Aorta (tissue), 5 donors: ENCODE measurements at regions not wholly inside any gene's neighbourhood (a gene's known extent, or its start where the extent isn't known, plus 50 kb on each side); places are given as distances from the start of the nearest gene placed in this dataset.

Experiments used
- ATAC-seq: fragments of 200-7000 bp; cut with Tn5 transposase; one replicate; pipeline ENCODE4 v1.9.1; 2022; ENCODE audit warnings: moderate library complexity; ENCODE audit not compliant: low FRiP score
- DNase-seq, 2 donors: peaks; one replicate each; pipeline ENCODE4 v3.0.0-alpha.2; 2020
- H3K27ac ChIP-seq, 2 donors: one replicate each; pipeline ENCODE4 v1.5.1; 2013; ENCODE audit warnings: low read length in 2 of 2, mild to moderate bottlenecking in 2 of 2, moderate library complexity in 2 of 2, control low read depth in 1 of 2, inconsistent platforms in 1 of 2, low read depth in 1 of 2
- H3K27me3 ChIP-seq, 2 donors: one replicate each; pipeline ENCODE4 v1.6.1; 2013; ENCODE audit warnings: control low read depth in 1 of 2, low read length in 1 of 2, mild to moderate bottlenecking in 1 of 2, moderate library complexity in 1 of 2; ENCODE audit not compliant: insufficient read depth in 2 of 2, control insufficient read depth in 1 of 2
- H3K36me3 ChIP-seq, 2 donors: one replicate each; pipeline ENCODE4 v1.6.1; 2013; ENCODE audit warnings: control low read depth in 1 of 2, low read length in 1 of 2, mild to moderate bottlenecking in 1 of 2; ENCODE audit not compliant: insufficient read depth in 2 of 2, control insufficient read depth in 1 of 2
- H3K4me1 ChIP-seq, 2 donors: one replicate each; pipeline ENCODE4 v1.6.1; 2013; ENCODE audit warnings: low read length in 2 of 2, control low read depth in 1 of 2, mild to moderate bottlenecking in 1 of 2, moderate library complexity in 1 of 2; ENCODE audit not compliant: insufficient read depth in 2 of 2, control insufficient read depth in 1 of 2
- H3K4me3 ChIP-seq, 2 donors: one replicate each; pipeline ENCODE4 v1.5.1; 2013; ENCODE audit warnings: low read length in 2 of 2, control low read depth in 1 of 2, mild to moderate bottlenecking in 1 of 2
- H3K9me3 ChIP-seq: one replicate; pipeline ENCODE4 v1.6.1; 2013; ENCODE audit warnings: mild to moderate bottlenecking, low read length; ENCODE audit not compliant: control insufficient read depth
- WGBS, 2 donors: extraction: QIAGEN DNeasy Blood & Tissue Kit; methylation state at CpG; one replicate each; pipeline ENCODE4 v1.1.7; 2013; 5-methylcytosine and 5-hydroxymethylcytosine counted together
- intact Hi-C, 2 donors: fragments of 100-400 bp; cut with DNase I; formaldehyde crosslinking; loops; one replicate each; pipeline versions ENCODE4 v1.14.2 to v1.15.0; 2022
- donor health status: healthy with polysubstance abuse.
- donor health status: Bipolar disorder and iron deficiency.
- donor health status: DM: no; HTN: no; CAD: no.
- donor health status: DM: no; HTN: no; CAD: no.
- donor health status: DM: yes; HTN: yes; CAD: no.

DNA sequence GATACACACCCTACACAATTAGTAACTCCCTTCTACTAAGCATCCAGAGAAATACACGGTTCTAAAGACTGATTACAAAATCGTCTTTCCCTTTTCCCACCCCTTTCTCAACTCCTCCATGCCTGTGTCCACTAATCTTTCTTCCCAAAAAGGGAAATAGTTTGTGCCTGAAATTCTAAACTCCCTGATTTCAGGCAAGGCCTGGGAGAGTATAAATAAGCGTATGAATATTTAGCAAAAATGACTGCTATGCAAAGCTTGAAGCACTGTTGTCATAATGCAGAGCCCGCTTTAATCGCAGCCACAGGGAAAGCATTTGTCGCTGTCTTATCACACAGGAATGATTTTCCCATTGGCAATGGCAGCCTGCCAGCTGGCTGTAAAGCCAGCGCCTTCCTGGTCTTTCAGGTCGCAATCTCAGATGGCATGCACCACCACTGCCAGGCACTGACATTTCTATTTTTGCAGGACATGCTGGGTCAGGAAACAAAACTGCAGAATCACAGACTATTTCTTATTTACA is 142.9 kb upstream of the PCGF5 start:
- ATAC-seq (peak; percentile 79), DNase-seq (peak; percentile 92 to 94)
- H3K4me3 ChIP-seq: no peak overlapping the region
- H3K27me3 ChIP-seq: no peaks in the 10 kb centered on the region
- no peaks in the 10 kb centered on the region for H3K36me3 ChIP-seq
- intact Hi-C loops: loop anchor here in 1 of 2 donors (2.0 to 5.0 kb wide), 3 partner anchors 70 to 510 kb away; no protein-coding TSS in a partner anchor
- H3K4me1 ChIP-seq: peaks cover 13 to 17% of the 10 kb centered on the region in 2 donors
- H3K9me3 ChIP-seq: no peaks in the 10 kb centered on the region
- H3K27ac ChIP-seq: peak overlapping the region; percentile 96 to 100
- 2 to 4% methylated on average over 8 of the region's 8 CpGs for WGBS, 2 donors

DNA sequence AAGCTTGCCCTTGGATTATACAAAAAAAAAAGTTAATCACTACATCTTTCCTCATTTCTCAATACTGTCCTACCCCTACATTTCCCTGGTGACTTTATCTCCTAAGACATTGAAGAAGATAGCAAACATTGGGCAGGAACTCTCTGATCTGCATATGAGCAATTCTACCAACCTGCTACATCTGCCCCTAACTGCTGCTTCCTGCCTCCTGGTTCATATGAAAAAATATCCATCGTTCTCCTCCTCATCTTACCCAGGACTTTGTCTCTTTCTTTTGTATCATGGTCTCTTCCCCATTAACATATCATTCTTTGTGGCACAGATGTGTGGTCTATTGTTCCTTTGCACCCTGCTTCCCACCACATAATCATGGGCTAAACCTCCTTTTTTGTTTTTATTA is 139.7 kb upstream of the PCGF5 start:
- ATAC-seq (no peak), DNase-seq (no peak)
- WGBS, 2 donors: 91 to 97% methylated on average over 1 of the region's 1 CpG
- peaks cover 13 to 17% of the 10 kb centered on the region in 2 donors for H3K4me1 ChIP-seq
- intact Hi-C loops: no loop called here
- H3K36me3 ChIP-seq: no peaks in the 10 kb centered on the region
- H3K4me3 ChIP-seq: no peak overlapping the region
- no peak overlapping the region for H3K27ac ChIP-seq
- no peaks in the 10 kb centered on the region for H3K9me3 ChIP-seq
- H3K27me3 ChIP-seq: no peaks in the 10 kb centered on the region

DNA sequence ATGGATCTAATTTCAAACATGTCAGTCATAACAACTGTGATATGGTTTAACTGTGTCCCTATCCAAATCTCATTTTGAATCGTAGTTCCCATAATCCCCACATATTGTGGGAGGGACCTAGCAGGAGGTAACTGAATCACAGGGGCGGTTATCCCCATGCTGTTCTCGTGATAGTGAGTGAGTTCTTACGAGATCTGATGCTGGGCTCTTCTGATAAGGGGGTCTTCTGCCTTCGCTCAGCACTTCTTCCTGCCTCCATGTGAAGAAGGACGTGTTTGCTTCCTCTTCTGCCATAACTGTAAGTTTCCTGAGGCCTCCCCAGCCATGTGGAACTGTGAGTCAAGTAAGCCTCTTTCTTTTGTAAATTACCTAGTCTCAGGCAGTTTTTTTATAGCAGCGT is 138.0 kb upstream of the PCGF5 start:
- no peak for DNase-seq
- H3K9me3 ChIP-seq: no peaks in the 10 kb centered on the region
- H3K4me3 ChIP-seq: no peak overlapping the region
- intact Hi-C loops: no loop called here
- H3K36me3 ChIP-seq: no peaks in the 10 kb centered on the region
- no peak for ATAC-seq
- H3K27ac ChIP-seq: no peak overlapping the region
- no peaks in the 10 kb centered on the region for H3K27me3 ChIP-seq
- WGBS, 2 donors: 83 to 87% methylated on average over 7 of the region's 7 CpGs
- peaks cover 6 to 7% of the 10 kb centered on the region in 2 donors for H3K4me1 ChIP-seq

DNA sequence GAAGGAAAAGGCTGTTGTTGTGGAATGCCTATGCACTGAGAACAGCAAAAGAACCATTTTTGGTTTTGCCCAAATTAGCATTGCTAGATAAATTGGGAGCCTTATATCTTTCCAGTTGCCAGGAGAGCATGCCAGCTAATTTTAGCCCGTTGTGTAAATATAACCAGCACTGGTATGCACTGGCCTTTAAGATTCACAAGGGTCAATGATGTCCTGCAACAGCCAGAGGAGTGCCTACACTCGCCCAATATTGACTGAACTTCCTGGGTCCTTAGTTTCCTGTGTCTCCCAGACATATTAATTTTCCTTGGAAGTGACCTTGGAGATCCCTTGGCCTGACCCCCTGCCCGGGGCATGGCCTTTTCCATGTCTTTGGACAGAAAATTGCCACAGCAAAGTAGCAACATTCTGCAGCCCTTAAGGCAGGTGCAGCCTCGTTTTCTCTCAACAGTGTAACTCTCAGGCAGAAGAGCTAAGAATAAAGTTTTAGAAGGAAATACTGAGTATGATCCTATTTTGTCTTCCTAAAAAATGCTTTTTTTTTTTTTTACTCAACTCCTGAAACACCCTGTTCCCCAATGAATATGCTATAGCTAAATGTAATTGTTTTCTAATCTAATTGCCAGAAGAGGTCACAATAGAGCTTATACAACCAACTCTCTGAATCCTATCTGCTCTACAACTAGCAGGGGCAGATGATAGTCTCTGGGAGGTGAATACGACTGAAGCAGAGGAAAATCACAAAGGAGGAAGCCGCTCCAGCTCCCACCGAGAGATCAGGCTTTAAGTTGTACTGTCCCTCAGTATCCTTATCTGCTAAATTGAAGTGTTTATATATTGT is 131.9 kb upstream of the PCGF5 start:
- intact Hi-C loops: loop anchor here in 1 of 2 donors (5.0 kb wide), 1 partner anchor 164 kb away; no protein-coding TSS in a partner anchor
- Histone ChIP-seq H3K27me3 (no peaks in the 10 kb centered on the region), H3K9me3 (no peaks in the 10 kb centered on the region), H3K4me1 (peaks cover 0 to 3% of the 10 kb centered on the region in 2 donors), H3K36me3 (no peaks in the 10 kb centered on the region), H3K27ac (peak overlapping the region; percentile 61 to 76), H3K4me3 (no peak overlapping the region)
- 13 to 18% methylated on average over 7 of the region's 7 CpGs for WGBS, 2 donors
- ATAC-seq: peak; percentile 76
- peak in 1 of 2 donors; percentile 47 for DNase-seq

DNA sequence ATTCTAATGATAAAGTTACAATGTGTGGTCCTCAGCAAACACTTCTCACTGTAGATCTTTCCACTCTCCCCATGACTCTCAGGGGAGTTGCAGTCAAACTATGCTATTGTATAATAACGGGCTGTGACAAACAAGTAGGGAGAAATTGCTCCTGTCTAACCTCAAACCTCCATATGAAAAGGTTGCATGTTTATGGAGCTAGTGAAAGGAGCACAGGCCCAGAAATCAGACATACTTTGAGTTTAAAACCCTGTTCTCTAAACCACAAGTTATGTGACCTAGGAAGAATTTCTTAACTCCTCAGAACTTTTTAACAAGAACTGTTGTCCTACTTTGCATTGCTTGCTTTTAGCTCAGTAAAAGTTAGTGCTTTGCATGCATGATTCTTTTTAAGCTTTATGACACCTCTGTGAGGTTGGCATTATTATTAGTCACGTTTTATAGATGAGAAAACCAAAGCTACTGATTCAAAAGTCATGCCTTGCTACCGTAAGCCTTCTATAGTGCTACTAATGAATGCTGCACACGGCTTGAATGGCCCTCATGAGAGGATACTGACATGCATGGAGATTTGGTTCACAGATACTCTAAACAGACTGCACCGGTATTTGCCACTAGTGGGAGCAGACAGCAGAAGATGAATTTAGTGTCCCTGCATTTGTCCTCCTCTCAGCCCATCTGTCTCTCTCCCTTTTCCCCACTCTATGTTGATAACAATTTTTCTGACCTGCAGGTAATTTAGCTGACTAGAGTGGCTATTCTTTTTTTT is 129.5 kb upstream of the PCGF5 start:
- Histone ChIP-seq H3K36me3 (no peaks in the 10 kb centered on the region), H3K4me1 (peaks cover 0 to 5% of the 10 kb centered on the region in 2 donors), H3K27me3 (no peaks in the 10 kb centered on the region), H3K4me3 (no peak overlapping the region), H3K27ac (peak overlapping the region; percentile 9 to 84), H3K9me3 (no peaks in the 10 kb centered on the region)
- 26 to 37% methylated on average over 5 of the region's 5 CpGs for WGBS, 2 donors
- ATAC-seq: no peak
- no peak for DNase-seq
- intact Hi-C loops: loop anchor here in 1 of 2 donors (5.0 kb wide), 1 partner anchor 71 kb away; no protein-coding TSS in a partner anchor

DNA sequence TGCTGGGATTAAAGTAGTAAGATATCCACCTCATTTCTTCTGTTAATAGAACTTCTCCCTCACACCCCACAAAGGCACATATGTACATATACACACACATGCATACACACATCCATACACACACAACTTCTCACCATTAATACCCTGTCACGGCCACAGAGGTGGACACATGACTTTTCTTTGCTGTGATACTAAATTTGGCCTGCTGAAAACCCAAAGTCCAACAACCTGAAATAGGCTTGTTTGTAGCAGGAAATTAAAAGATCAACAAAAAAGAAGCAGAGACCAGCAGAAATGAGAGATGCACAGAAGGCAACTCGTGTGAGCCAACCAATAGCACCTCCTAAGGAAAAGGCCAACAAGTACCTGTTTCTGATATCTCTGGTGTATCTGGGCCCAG is 128.7 kb upstream of the PCGF5 start:
- no peaks in the 10 kb centered on the region for H3K9me3 ChIP-seq
- WGBS, 2 donors: 82 to 83% methylated on average over 2 of the region's 2 CpGs
- H3K4me3 ChIP-seq: no peak overlapping the region
- H3K36me3 ChIP-seq: no peaks in the 10 kb centered on the region
- H3K27ac ChIP-seq: peak overlapping the region in 1 of 2 donors; percentile 21
- H3K4me1 ChIP-seq: peaks cover 0 to 5% of the 10 kb centered on the region in 2 donors
- intact Hi-C loops: loop anchor here in 1 of 2 donors (5.0 kb wide), 1 partner anchor 71 kb away; no protein-coding TSS in a partner anchor
- ATAC-seq: no peak
- no peak for DNase-seq
- H3K27me3 ChIP-seq: no peaks in the 10 kb centered on the region

DNA sequence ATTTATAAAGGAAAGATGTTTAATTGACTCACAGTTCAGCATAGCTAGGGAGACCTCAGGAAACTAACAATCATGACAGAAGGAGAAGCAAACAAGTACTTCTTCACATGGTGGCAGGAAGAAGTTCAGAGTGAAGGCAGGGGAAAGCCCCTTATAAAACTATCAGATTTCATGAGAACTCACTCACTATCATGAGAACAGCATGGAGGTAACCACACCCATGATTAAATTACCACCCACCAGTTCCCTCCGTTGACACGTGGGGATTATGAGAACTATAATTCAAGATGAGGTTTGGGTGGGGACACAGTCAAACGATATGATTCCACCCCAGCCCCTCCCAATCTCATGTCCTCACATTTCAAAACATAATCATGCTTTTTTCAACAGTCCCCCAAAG is 124.2 kb upstream of the PCGF5 start:
- H3K9me3 ChIP-seq: no peaks in the 10 kb centered on the region
- H3K27ac ChIP-seq: no peak overlapping the region
- DNase-seq (no peak), ATAC-seq (no peak)
- peaks cover 0 to 2% of the 10 kb centered on the region in 2 donors for H3K4me1 ChIP-seq
- intact Hi-C loops: no loop called here
- no peak overlapping the region for H3K4me3 ChIP-seq
- 82 to 85% methylated on average over 3 of the region's 3 CpGs for WGBS, 2 donors
- no peaks in the 10 kb centered on the region for H3K27me3 ChIP-seq
- no peaks in the 10 kb centered on the region for H3K36me3 ChIP-seq

DNA sequence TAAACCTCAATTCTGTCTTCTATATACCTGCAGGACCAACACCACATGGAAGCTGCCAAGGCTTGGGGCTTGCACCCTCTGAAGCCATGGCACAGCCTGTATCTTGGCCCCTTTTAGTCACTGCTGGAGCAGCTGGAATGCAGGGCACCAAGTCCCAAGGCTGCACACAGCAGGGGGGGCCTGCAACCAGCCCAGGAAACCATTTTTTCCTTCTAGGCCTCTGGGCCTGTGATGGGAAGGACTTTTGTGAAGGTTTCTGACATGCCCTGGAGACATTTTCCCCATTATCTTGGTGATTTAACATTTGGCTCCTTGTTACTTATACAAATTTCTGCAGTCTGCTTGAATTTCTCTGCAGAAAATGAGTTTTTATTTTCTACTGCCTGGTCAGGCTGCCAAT is 123.2 kb upstream of the PCGF5 start:
- H3K36me3 ChIP-seq: no peaks in the 10 kb centered on the region
- H3K4me3 ChIP-seq: no peak overlapping the region
- H3K4me1 ChIP-seq: peaks cover 2 to 6% of the 10 kb centered on the region in 2 donors
- intact Hi-C loops: no loop called here
- DNase-seq (no peak), ATAC-seq (no peak)
- H3K9me3 ChIP-seq: no peaks in the 10 kb centered on the region
- no peak overlapping the region for H3K27ac ChIP-seq
- H3K27me3 ChIP-seq: no peaks in the 10 kb centered on the region
